ENCODE measurements at regions not wholly inside any gene's neighbourhood (a gene's known extent, or its start where the extent isn't known, plus 50 kb on each side); places are given as distances from the start of the nearest gene placed in this dataset.

DNA sequence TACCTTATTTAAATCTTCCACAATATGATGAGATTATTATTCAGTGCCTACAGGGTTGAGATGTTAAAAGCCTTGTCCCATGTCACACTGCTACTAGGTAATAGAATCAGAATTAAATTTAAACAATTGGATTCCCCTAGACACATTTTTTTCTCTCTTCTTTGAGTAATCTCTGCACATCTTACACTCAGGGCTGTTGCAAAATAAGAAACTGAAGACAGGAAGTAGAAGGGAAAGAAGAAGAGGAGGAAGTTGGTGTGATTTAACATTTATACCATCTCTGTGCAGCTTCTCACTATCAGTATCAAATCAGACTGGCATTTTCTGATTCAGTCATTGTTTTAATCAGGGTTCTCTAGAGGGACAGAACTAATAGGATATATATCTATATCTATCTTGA lies 677.6 kb downstream of the IRS1 start:
- TF ChIP-seq CTCF (IDR thresholded peaks at IDR 0.05; ENCODE audit: poor library complexity) (no peak), EZH2phosphoT487 (IDR thresholded peaks at IDR 0.05; ENCODE audit: low read depth, severe bottlenecking, unreplicated experiment) (no peak)

Data from hepatocyte (in vitro differentiated cells).